Astrocyte (in vitro differentiated cells and primary cell): ENCODE measurements at regions not wholly inside any gene's neighbourhood (a gene's known extent, or its start where the extent isn't known, plus 50 kb on each side); places are given as distances from the start of the nearest gene placed in this dataset.

Experiments
- CTCF ChIP-seq: IDR thresholded peaks from 2 replicates; pipeline ENCODE4 v1.5.1; 2011; ENCODE audit warnings: low read depth, mild to moderate bottlenecking, inconsistent platforms, low read length, moderate library complexity; ENCODE audit not compliant: insufficient read depth
- EZH2 ChIP-seq: IDR thresholded peaks from 2 replicates; pipeline ENCODE4 v1.6.1; 2012; ENCODE audit warnings: mild to moderate bottlenecking, low read length, inconsistent platforms; ENCODE audit not compliant: insufficient read depth

- TF ChIP-seq CTCF, result no peak
- no peak for TF ChIP-seq EZH2
Measured at GRCh38 chr7:115198143-115198542, 276.2 kb downstream of the MDFIC start.
